GM23338 (cell line): ENCODE measurements at regions not wholly inside any gene's neighbourhood (a gene's known extent, or its start where the extent isn't known, plus 50 kb on each side); places are given as distances from the start of the nearest gene placed in this dataset.

Experiments
- ATAC-seq: fragments of 200-7000 bp; cut with Tn5 transposase; 3 replicates; pipeline ENCODE4 v1.9.1; 2020
- DNase-seq: peaks from one replicate; pipeline ENCODE4 v3.0.0-alpha.2; 2015; ENCODE audit warnings: low spot score
- H2AFZ ChIP-seq: fragments of 200-600 bp; sonication (generic); 2 replicates; pipeline ENCODE4 v1.8.0; 2016; ENCODE audit warnings: antibody characterized with exemption, mild to moderate bottlenecking, moderate library complexity
- H3F3A ChIP-seq: fragments of 200-600 bp; sonication (generic); replicated peaks from 2 replicates; pipeline ENCODE4 v1.8.0; 2017; ENCODE audit warnings: antibody characterized with exemption, mixed run types, low read depth
- H3K27ac ChIP-seq: fragments of 200-600 bp; sonication (generic); 2 replicates; pipeline ENCODE4 v1.6.1; 2016; ENCODE audit warnings: low read depth
- H3K27me3 ChIP-seq: fragments of 200-600 bp; sonication (generic); 2 replicates; pipeline ENCODE4 v1.8.0; 2016; ENCODE audit warnings: mild to moderate bottlenecking, mixed run types, moderate library complexity; ENCODE audit not compliant: insufficient read depth
- H3K36me3 ChIP-seq: fragments of 200-600 bp; sonication (generic); 2 replicates; pipeline ENCODE4 v1.8.0; 2016; ENCODE audit warnings: mild to moderate bottlenecking; ENCODE audit not compliant: insufficient read depth
- H3K4me1 ChIP-seq: fragments of 200-600 bp; sonication (generic); 2 replicates; pipeline ENCODE4 v1.8.0; 2016; ENCODE audit warnings: mild to moderate bottlenecking, moderate library complexity; ENCODE audit not compliant: insufficient read depth
- H3K4me2 ChIP-seq: fragments of 200-600 bp; sonication (generic); 2 replicates; pipeline ENCODE4 v1.7.1; 2017; ENCODE audit warnings: mixed run types
- H3K4me3 ChIP-seq: fragments of 200-600 bp; sonication (generic); 2 replicates; pipeline ENCODE4 v1.6.1; 2016; ENCODE audit warnings: mixed run types
- H3K79me2 ChIP-seq: fragments of 200-600 bp; sonication (generic); replicated peaks from 2 replicates; pipeline ENCODE4 v1.8.0; 2017; ENCODE audit warnings: mild to moderate bottlenecking; ENCODE audit not compliant: insufficient read depth
- H3K9me2 ChIP-seq: fragments of 200-600 bp; sonication (generic); 2 replicates; pipeline ENCODE4 v1.8.0; 2017; ENCODE audit not compliant: insufficient read depth
- H4K20me1 ChIP-seq: fragments of 200-600 bp; sonication (generic); replicated peaks from 2 replicates; pipeline ENCODE4 v1.8.0; 2017; ENCODE audit warnings: mild to moderate bottlenecking; ENCODE audit not compliant: insufficient read depth
- H3K27ac Mint-ChIP-seq: 2 replicates; pipeline ENCODE4 v1.8.0; 2020; ENCODE audit warnings: inconsistent platforms, mild to moderate bottlenecking, moderate library complexity, mixed read lengths
- H3K27me3 Mint-ChIP-seq: 3 replicates; pipeline ENCODE4 v1.8.0; 2022; ENCODE audit warnings: low read depth, mild to moderate bottlenecking, moderate library complexity, mixed read lengths, inconsistent platforms; ENCODE audit not compliant: insufficient read depth, poor library complexity
- H3K36me3 Mint-ChIP-seq: 3 replicates; pipeline ENCODE4 v1.8.0; 2021; ENCODE audit warnings: low read depth, mild to moderate bottlenecking, inconsistent platforms, moderate library complexity, mixed read lengths
- H3K4me1 Mint-ChIP-seq: 3 replicates; pipeline ENCODE4 v1.8.0; 2020; ENCODE audit warnings: mild to moderate bottlenecking, inconsistent platforms, mixed read lengths
- H3K4me3 Mint-ChIP-seq: 3 replicates; pipeline ENCODE4 v1.8.0; 2021; ENCODE audit warnings: moderate library complexity, mild to moderate bottlenecking, inconsistent platforms, mixed read lengths
- H3K9me3 Mint-ChIP-seq: 3 replicates; pipeline ENCODE4 v1.8.0; 2020; ENCODE audit warnings: moderate library complexity, mild to moderate bottlenecking, inconsistent platforms, mixed read lengths
- CREB1 ChIP-seq: fragments of 250-450 bp; sonication (Bioruptor Pico); IDR thresholded peaks from 2 replicates; pipeline ENCODE4 v1.5.0; 2020; ENCODE audit warnings: low read depth, mild to moderate bottlenecking, moderate library complexity
- EZH2 ChIP-seq: fragments of 200-600 bp; sonication (generic); IDR thresholded peaks from one replicate; pipeline ENCODE4 v1.8.0; 2017; ENCODE audit warnings: antibody characterized with exemption, mild to moderate bottlenecking, low read depth; ENCODE audit not compliant: unreplicated experiment
- EZH2phosphoT487 ChIP-seq: fragments of 200-600 bp; sonication (generic); IDR thresholded peaks from one replicate; pipeline ENCODE4 v1.8.1; 2018; ENCODE audit warnings: antibody characterized with exemption; ENCODE audit not compliant: unreplicated experiment
- JUNB ChIP-seq: IDR thresholded peaks from one replicate; pipeline ENCODE4 v1.6.1; 2016; ENCODE audit warnings: antibody characterized with exemption; ENCODE audit not compliant: unreplicated experiment
- NANOG ChIP-seq: IDR thresholded peaks from 2 replicates; pipeline ENCODE4 v1.6.1; 2016; ENCODE audit warnings: antibody characterized with exemption, borderline replicate concordance
- POLR2AphosphoS5 ChIP-seq: IDR thresholded peaks from 2 replicates; pipeline ENCODE4 v1.6.1; 2016; ENCODE audit warnings: antibody characterized with exemption, low read depth
- STAT1 ChIP-seq: IDR thresholded peaks from one replicate; pipeline ENCODE4 v1.6.1; 2016; ENCODE audit warnings: antibody characterized with exemption; ENCODE audit not compliant: unreplicated experiment
- ZNF114 ChIP-seq: fragments of 250-450 bp; sonication (Bioruptor Pico); IDR thresholded peaks from 2 replicates; pipeline ENCODE4 v1.5.0; 2020; ENCODE audit warnings: mild to moderate bottlenecking, moderate library complexity
- ZNF331 ChIP-seq: fragments of 250-450 bp; sonication (Bioruptor Pico); IDR thresholded peaks from 2 replicates; pipeline ENCODE4 v1.5.0; 2020; ENCODE audit warnings: low read depth, mild to moderate bottlenecking, moderate library complexity
- TF ChIP-seq, protein P1 (sequence below): IDR thresholded peaks from 2 replicates; pipeline ENCODE4 v1.6.1; 2016; ENCODE audit warnings: antibody characterized with exemption
- TF ChIP-seq, protein P2 (sequence below): fragments of 250-450 bp; sonication (Bioruptor Pico); IDR thresholded peaks from 2 replicates; pipeline ENCODE4 v1.5.0; 2020; ENCODE audit warnings: mild to moderate bottlenecking, moderate library complexity
- TF ChIP-seq, protein P3 (sequence below): IDR thresholded peaks from one replicate; pipeline ENCODE4 v1.6.1; 2018; ENCODE audit warnings: antibody characterized with exemption; ENCODE audit not compliant: unreplicated experiment
- TF ChIP-seq, protein P4 (sequence below), 2 experiments: fragments of 200-600 bp in 1 of 2; sonication (generic) in 1 of 2; conservative IDR thresholded peaks; 2 replicates each; pipeline versions ENCODE4 v1.5.1 to v1.6.1; 2016 to 2017; ENCODE audit warnings: antibody characterized with exemption in 2 of 2, low read depth in 2 of 2, mild to moderate bottlenecking in 2 of 2, moderate library complexity in 1 of 2

DNA sequence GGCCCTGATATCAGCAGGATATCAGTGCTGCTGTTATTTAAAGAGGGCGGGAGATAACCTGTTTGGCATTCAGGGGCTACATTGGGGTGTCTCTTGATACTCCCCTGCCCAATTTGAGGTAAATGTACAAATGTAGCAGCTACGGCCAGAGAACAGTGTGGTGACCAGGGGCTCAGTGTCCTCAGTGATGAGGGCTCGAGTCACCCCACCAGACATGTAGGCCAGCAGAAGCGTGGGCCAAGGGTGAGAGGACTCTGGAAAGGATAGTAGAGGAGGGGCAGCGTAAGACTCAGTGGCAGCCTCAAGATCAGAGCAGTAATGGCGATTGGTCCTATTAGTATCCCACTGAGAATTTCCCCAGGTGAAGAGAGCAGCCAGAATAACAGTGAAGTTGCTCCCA is 108.4 kb downstream of the XCL2 start:
- Mint-ChIP-seq H3K4me3 (no peak overlapping the region), H3K9me3 (no peaks in the 10 kb centered on the region; the same call in 2 of the 3 replicates), H3K36me3 (no peaks in the 10 kb centered on the region; the same call in 2 of the 3 replicates), H3K27ac (no peak overlapping the region), H3K4me1 (peaks cover 8% of the 10 kb centered on the region; the same call in 1 of the 3 replicates), H3K27me3 (peaks cover 6% of the 10 kb centered on the region)
- H3K79me2 ChIP-seq, result no peaks in the 10 kb centered on the region
- no peak for ATAC-seq
- DNase-seq, result no peak
- no peak overlapping the region for H3K4me3 ChIP-seq
- no peak overlapping the region for H3K4me2 ChIP-seq
- H3K4me1 ChIP-seq, result no peaks in the 10 kb centered on the region
- no peaks in the 10 kb centered on the region for H3K36me3 ChIP-seq
- no peak for TF ChIP-seq NANOG
- TF ChIP-seq, protein P1, sequence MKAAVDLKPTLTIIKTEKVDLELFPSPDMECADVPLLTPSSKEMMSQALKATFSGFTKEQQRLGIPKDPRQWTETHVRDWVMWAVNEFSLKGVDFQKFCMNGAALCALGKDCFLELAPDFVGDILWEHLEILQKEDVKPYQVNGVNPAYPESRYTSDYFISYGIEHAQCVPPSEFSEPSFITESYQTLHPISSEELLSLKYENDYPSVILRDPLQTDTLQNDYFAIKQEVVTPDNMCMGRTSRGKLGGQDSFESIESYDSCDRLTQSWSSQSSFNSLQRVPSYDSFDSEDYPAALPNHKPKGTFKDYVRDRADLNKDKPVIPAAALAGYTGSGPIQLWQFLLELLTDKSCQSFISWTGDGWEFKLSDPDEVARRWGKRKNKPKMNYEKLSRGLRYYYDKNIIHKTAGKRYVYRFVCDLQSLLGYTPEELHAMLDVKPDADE, result no peak
- no peak for TF ChIP-seq EZH2
- TF ChIP-seq, protein P2, sequence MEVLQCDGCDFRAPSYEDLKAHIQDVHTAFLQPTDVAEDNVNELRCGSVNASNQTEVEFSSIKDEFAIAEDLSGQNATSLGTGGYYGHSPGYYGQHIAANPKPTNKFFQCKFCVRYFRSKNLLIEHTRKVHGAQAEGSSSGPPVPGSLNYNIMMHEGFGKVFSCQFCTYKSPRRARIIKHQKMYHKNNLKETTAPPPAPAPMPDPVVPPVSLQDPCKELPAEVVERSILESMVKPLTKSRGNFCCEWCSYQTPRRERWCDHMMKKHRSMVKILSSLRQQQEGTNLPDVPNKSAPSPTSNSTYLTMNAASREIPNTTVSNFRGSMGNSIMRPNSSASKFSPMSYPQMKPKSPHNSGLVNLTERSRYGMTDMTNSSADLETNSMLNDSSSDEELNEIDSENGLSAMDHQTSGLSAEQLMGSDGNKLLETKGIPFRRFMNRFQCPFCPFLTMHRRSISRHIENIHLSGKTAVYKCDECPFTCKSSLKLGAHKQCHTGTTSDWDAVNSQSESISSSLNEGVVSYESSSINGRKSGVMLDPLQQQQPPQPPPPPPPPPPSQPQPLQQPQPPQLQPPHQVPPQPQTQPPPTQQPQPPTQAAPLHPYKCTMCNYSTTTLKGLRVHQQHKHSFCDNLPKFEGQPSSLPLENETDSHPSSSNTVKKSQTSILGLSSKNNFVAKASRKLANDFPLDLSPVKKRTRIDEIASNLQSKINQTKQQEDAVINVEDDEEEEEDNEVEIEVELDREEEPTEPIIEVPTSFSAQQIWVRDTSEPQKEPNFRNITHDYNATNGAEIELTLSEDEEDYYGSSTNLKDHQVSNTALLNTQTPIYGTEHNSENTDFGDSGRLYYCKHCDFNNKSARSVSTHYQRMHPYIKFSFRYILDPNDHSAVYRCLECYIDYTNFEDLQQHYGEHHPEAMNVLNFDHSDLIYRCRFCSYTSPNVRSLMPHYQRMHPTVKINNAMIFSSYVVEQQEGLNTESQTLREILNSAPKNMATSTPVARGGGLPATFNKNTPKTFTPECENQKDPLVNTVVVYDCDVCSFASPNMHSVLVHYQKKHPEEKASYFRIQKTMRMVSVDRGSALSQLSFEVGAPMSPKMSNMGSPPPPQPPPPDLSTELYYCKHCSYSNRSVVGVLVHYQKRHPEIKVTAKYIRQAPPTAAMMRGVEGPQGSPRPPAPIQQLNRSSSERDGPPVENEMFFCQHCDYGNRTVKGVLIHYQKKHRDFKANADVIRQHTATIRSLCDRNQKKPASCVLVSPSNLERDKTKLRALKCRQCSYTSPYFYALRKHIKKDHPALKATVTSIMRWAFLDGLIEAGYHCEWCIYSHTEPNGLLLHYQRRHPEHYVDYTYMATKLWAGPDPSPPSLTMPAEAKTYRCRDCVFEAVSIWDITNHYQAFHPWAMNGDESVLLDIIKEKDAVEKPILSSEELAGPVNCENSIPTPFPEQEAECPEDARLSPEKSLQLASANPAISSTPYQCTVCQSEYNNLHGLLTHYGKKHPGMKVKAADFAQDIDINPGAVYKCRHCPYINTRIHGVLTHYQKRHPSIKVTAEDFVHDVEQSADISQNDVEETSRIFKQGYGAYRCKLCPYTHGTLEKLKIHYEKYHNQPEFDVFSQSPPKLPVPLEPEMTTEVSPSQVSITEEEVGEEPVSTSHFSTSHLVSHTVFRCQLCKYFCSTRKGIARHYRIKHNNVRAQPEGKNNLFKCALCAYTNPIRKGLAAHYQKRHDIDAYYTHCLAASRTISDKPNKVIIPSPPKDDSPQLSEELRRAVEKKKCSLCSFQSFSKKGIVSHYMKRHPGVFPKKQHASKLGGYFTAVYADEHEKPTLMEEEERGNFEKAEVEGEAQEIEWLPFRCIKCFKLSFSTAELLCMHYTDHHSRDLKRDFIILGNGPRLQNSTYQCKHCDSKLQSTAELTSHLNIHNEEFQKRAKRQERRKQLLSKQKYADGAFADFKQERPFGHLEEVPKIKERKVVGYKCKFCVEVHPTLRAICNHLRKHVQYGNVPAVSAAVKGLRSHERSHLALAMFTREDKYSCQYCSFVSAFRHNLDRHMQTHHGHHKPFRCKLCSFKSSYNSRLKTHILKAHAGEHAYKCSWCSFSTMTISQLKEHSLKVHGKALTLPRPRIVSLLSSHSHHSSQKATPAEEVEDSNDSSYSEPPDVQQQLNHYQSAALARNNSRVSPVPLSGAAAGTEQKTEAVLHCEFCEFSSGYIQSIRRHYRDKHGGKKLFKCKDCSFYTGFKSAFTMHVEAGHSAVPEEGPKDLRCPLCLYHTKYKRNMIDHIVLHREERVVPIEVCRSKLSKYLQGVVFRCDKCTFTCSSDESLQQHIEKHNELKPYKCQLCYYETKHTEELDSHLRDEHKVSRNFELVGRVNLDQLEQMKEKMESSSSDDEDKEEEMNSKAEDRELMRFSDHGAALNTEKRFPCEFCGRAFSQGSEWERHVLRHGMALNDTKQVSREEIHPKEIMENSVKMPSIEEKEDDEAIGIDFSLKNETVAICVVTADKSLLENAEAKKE, result no peak
- TF ChIP-seq CREB1 (CRISPR knock-in tag), result no peak
- TF ChIP-seq, protein P3, sequence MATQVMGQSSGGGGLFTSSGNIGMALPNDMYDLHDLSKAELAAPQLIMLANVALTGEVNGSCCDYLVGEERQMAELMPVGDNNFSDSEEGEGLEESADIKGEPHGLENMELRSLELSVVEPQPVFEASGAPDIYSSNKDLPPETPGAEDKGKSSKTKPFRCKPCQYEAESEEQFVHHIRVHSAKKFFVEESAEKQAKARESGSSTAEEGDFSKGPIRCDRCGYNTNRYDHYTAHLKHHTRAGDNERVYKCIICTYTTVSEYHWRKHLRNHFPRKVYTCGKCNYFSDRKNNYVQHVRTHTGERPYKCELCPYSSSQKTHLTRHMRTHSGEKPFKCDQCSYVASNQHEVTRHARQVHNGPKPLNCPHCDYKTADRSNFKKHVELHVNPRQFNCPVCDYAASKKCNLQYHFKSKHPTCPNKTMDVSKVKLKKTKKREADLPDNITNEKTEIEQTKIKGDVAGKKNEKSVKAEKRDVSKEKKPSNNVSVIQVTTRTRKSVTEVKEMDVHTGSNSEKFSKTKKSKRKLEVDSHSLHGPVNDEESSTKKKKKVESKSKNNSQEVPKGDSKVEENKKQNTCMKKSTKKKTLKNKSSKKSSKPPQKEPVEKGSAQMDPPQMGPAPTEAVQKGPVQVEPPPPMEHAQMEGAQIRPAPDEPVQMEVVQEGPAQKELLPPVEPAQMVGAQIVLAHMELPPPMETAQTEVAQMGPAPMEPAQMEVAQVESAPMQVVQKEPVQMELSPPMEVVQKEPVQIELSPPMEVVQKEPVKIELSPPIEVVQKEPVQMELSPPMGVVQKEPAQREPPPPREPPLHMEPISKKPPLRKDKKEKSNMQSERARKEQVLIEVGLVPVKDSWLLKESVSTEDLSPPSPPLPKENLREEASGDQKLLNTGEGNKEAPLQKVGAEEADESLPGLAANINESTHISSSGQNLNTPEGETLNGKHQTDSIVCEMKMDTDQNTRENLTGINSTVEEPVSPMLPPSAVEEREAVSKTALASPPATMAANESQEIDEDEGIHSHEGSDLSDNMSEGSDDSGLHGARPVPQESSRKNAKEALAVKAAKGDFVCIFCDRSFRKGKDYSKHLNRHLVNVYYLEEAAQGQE, result no peak
- no peak for TF ChIP-seq STAT1
- no peak for TF ChIP-seq ZNF114 (CRISPR knock-in tag)
- TF ChIP-seq POLR2AphosphoS5, result no peak
- no peak for TF ChIP-seq ZNF331
- no peak for TF ChIP-seq JUNB
- TF ChIP-seq EZH2phosphoT487, result no peak
- TF ChIP-seq, protein P4, sequence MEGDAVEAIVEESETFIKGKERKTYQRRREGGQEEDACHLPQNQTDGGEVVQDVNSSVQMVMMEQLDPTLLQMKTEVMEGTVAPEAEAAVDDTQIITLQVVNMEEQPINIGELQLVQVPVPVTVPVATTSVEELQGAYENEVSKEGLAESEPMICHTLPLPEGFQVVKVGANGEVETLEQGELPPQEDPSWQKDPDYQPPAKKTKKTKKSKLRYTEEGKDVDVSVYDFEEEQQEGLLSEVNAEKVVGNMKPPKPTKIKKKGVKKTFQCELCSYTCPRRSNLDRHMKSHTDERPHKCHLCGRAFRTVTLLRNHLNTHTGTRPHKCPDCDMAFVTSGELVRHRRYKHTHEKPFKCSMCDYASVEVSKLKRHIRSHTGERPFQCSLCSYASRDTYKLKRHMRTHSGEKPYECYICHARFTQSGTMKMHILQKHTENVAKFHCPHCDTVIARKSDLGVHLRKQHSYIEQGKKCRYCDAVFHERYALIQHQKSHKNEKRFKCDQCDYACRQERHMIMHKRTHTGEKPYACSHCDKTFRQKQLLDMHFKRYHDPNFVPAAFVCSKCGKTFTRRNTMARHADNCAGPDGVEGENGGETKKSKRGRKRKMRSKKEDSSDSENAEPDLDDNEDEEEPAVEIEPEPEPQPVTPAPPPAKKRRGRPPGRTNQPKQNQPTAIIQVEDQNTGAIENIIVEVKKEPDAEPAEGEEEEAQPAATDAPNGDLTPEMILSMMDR (conservative IDR thresholded peaks at IDR 0.05; ENCODE audit: low read depth in 2 of 2), result no peak
- H3F3A ChIP-seq, result no peaks in the 10 kb centered on the region
- H3K27ac ChIP-seq, result no peak overlapping the region
- no peaks in the 10 kb centered on the region for H3K9me2 ChIP-seq
- no peaks in the 10 kb centered on the region for H4K20me1 ChIP-seq
- no peaks in the 10 kb centered on the region for H3K27me3 ChIP-seq
- H2AFZ ChIP-seq, result no peak overlapping the region
